ENCODE measurements at regions not wholly inside any gene's neighbourhood (a gene's known extent, or its start where the extent isn't known, plus 50 kb on each side); places are given as distances from the start of the nearest gene placed in this dataset.
"Not testable (repeated sequence)": the region's sequence is repeated elsewhere in the genome, so short reads cannot be mapped to it uniquely, and the experiment has no call there.

DNA sequence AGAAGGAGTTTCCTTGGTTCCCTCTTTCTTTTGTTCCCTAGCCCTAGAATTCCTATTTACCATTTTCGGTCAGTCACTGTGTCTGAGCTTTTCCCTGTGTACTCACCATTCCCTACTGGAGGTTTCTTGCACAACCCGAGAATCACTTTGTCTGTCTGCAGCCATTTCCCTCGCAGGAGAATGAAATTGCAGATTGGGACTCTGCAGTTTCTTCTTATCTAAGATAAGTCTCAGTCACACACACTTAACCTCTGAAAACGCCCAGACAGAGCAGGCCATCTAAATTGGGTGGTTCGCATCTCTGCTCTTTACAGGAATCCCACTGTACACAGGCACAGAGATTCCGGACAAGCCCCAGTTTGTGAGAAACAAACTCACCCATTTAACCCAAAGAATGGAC, 58.6 kb upstream of the CNTNAP2 start:
- TF ChIP-seq, protein P1, sequence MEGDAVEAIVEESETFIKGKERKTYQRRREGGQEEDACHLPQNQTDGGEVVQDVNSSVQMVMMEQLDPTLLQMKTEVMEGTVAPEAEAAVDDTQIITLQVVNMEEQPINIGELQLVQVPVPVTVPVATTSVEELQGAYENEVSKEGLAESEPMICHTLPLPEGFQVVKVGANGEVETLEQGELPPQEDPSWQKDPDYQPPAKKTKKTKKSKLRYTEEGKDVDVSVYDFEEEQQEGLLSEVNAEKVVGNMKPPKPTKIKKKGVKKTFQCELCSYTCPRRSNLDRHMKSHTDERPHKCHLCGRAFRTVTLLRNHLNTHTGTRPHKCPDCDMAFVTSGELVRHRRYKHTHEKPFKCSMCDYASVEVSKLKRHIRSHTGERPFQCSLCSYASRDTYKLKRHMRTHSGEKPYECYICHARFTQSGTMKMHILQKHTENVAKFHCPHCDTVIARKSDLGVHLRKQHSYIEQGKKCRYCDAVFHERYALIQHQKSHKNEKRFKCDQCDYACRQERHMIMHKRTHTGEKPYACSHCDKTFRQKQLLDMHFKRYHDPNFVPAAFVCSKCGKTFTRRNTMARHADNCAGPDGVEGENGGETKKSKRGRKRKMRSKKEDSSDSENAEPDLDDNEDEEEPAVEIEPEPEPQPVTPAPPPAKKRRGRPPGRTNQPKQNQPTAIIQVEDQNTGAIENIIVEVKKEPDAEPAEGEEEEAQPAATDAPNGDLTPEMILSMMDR (IDR thresholded peaks at IDR 0.05; ENCODE audit: low read depth, low read length, missing control alignments): no peak
- H3K4me3 ChIP-seq (ENCODE audit: low read depth, low read length): no peak overlapping the region
- in situ Hi-C loops (cut with HindIII; ENCODE audit: low sequenced_read_pairs): no loop called here
- DNase-seq (ENCODE audit: low read depth): no peak

DNA sequence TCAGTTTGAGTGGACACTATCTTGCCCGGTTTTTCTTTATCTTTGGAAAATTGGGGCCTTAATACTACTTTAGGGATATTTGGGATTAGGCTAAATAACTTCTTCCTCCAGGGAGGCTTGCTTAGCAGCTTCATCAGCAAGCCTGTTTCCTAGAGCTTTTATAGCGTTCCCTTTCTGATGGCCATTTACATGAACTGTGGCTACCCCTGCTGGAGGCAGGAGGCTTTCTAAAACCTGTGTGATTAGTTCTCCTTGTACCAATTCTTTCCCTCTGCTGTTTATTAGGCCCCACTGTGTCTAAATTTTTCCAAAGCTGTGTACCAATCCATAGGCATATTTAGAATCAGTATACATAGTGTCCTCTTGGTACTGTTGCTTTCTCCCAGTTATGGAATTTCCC, 61.7 kb upstream of the CNTNAP2 start:
- no peak for DNase-seq (ENCODE audit: low read depth)
- no peak overlapping the region for H3K4me3 ChIP-seq (ENCODE audit: low read depth, low read length)
- TF ChIP-seq, protein P1 (IDR thresholded peaks at IDR 0.05; ENCODE audit: low read depth, low read length, missing control alignments): no peak
- in situ Hi-C loops (cut with HindIII; ENCODE audit: low sequenced_read_pairs): no loop called here

GRCh38 chr7:146053492-146053891, 63.1 kb upstream of the CNTNAP2 start:
- TF ChIP-seq, protein P1 (IDR thresholded peaks at IDR 0.05; ENCODE audit: low read depth, low read length, missing control alignments): no peak
- in situ Hi-C loops (cut with HindIII; ENCODE audit: low sequenced_read_pairs): no loop called here
- DNase-seq (ENCODE audit: low read depth): no peak
- no peak overlapping the region for H3K4me3 ChIP-seq (ENCODE audit: low read depth, low read length)

GRCh38 chr7:146043310-146043709, 73.3 kb upstream of the CNTNAP2 start:
- in situ Hi-C loops (cut with HindIII; ENCODE audit: low sequenced_read_pairs); DNase-seq (ENCODE audit: low read depth); H3K4me3 ChIP-seq (ENCODE audit: low read depth, low read length): not testable (repeated sequence)

DNA sequence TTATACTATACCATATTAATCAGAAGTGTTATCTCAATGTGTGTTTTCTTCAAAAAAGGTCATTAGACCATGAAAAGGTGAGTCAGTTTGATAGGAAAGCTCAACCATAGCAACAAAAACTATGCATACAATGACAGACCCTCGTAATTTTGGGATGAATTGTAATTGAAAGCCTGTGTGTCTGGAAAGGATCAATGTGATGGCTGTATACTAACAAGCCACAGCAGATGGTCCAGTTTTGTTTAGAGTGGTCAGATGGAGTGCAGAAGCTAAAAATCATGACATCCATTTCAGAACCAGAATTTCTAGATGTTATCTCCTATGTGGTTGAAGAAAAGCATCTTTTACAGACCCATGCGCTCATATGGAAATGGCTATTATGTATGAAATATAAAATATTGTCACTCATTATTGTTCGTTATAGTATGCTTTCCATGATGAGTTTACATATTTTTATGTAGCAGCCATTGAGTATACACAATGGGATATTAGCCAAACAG, 88.3 kb upstream of the CNTNAP2 start:
- DNase-seq (ENCODE audit: low read depth): no peak
- in situ Hi-C loops (cut with HindIII; ENCODE audit: low sequenced_read_pairs): no loop called here
- no peak overlapping the region for H3K4me3 ChIP-seq (ENCODE audit: low read depth, low read length)
- TF ChIP-seq, protein P1 (IDR thresholded peaks at IDR 0.05; ENCODE audit: low read depth, low read length, missing control alignments): no peak

DNA sequence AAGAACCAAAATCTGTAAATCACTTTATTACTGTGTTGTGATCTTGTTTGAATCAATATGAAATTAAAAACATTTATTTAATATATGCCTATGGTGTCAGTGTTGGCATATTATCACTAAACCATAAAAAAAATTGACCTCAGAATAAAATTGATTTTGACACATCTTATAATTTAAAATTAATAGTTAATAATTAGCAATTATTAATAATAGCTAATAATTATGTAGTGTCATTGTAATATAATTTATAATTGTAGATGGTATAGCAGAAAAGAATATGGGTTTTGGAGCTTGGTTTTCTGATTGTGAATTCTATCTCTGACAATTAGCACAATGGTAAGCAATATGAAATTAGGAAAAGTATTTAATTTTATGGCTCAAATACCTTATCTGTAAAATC, 89.4 kb upstream of the CNTNAP2 start:
- TF ChIP-seq, protein P1 (IDR thresholded peaks at IDR 0.05; ENCODE audit: low read depth, low read length, missing control alignments): no peak
- in situ Hi-C loops (cut with HindIII; ENCODE audit: low sequenced_read_pairs): no loop called here
- H3K4me3 ChIP-seq (ENCODE audit: low read depth, low read length): no peak overlapping the region
- no peak for DNase-seq (ENCODE audit: low read depth)

DNA sequence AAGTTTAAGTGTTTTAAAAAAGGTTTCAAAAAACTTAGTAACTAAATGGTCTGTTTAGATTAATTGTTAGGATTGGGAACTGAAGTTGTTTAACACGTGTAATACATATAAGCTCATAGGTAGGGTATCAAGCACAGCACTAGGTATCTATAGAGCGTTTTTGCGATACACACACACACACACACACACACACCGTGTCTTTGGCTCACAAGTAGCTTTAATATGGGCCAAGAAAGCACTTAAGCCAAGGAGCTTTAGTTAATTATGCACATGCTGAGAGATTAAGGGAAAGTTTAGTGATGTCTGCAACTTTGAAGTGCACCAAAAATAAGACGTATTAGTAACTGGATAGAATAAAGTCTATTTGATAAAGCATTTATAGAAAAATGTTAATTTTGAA, 93.8 kb upstream of the CNTNAP2 start:
- in situ Hi-C loops (cut with HindIII; ENCODE audit: low sequenced_read_pairs): no loop called here
- TF ChIP-seq, protein P1 (IDR thresholded peaks at IDR 0.05; ENCODE audit: low read depth, low read length, missing control alignments): no peak
- H3K4me3 ChIP-seq (ENCODE audit: low read depth, low read length): no peak overlapping the region
- no peak for DNase-seq (ENCODE audit: low read depth)

DNA sequence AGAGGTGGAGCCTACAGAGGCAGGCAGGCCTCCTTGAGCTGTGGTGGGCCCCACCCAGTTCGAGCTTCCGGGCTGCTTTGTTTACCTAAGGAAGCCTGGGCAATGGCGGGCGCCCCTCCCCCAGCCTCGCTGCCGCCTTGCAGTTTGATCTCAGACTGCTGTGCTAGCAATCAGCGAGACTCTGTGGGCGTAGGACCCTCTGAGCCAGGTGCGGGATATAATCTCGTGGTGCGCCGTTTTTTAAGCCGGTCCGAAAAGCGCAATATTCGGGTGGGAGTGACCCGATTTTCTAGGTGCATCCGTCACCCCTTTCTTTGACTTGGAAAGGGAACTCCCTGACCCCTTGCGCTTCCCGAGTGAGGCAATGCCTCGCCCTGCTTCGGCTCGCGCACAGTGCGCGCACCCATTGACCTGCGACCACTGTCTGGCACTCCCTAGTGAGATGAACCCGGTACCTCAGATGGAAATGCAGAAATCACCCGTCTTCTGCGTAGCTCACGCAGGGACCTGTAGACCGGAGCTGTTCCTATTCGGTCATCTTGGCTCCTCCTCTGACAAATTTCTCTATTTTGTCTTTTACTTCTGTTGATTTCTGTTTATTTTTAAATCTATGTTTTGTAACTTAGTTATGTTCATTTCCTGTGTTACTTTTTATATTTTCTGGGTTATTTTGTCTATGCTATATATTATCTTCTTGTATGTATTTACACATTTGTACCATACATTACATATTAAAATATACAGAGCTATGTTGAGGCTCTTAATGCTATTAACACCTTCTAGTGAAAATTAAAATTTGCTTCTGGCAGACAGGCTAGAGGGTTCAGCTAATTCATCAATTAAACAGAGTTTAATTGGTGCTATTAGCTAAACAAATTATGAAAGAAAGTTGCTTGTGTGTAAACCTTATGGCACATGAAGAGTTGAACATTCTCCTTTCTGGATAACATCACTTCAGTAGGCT, 97.3 kb upstream of the CNTNAP2 start:
- in situ Hi-C loops (cut with HindIII; ENCODE audit: low sequenced_read_pairs); DNase-seq (ENCODE audit: low read depth); H3K4me3 ChIP-seq (ENCODE audit: low read depth, low read length): not testable (repeated sequence)

GRCh38 chr7:146017366-146017765, 99.2 kb upstream of the CNTNAP2 start:
- H3K4me3 ChIP-seq (ENCODE audit: low read depth, low read length); DNase-seq (ENCODE audit: low read depth); in situ Hi-C loops (cut with HindIII; ENCODE audit: low sequenced_read_pairs): not testable (repeated sequence)

DNA sequence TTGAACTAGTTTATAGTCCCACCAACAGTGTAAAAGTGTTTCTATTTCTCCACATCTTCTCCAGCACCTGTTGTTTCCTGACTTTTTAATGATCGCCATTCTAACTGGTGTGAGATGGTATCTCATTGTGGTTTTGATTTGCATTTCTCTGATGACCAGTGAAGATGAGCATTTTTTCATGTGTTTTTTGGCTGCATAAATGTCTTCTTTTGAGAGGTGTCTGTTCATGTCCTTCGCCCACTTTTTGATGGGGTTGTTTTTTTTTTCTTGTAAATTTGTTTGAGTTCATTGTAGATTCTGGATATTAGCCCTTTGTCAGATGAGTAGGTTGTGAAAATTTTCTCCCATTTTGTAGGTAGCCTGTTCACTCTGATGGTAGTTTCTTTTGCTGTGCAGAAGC, 102.4 kb upstream of the CNTNAP2 start:
- DNase-seq (ENCODE audit: low read depth); H3K4me3 ChIP-seq (ENCODE audit: low read depth, low read length); in situ Hi-C loops (cut with HindIII; ENCODE audit: low sequenced_read_pairs): not testable (repeated sequence)

Data from astrocyte of the cerebellum (primary cell).